PC-9 (cell line): ENCODE measurements at regions not wholly inside any gene's neighbourhood (a gene's known extent, or its start where the extent isn't known, plus 50 kb on each side); places are given as distances from the start of the nearest gene placed in this dataset.

ENCODE experiments used
- EZH2 ChIP-seq: fragments of 200-600 bp; sonication (generic); IDR thresholded peaks from 2 replicates; pipeline ENCODE4 v1.8.0; 2017; ENCODE audit warnings: antibody characterized with exemption, low read depth
- TF ChIP-seq, protein P1 (sequence below): fragments of 200-600 bp; sonication (generic); conservative IDR thresholded peaks from 2 replicates; pipeline ENCODE4 v1.6.1; 2017; ENCODE audit warnings: mixed run types, antibody characterized with exemption, mild to moderate bottlenecking, moderate library complexity

DNA sequence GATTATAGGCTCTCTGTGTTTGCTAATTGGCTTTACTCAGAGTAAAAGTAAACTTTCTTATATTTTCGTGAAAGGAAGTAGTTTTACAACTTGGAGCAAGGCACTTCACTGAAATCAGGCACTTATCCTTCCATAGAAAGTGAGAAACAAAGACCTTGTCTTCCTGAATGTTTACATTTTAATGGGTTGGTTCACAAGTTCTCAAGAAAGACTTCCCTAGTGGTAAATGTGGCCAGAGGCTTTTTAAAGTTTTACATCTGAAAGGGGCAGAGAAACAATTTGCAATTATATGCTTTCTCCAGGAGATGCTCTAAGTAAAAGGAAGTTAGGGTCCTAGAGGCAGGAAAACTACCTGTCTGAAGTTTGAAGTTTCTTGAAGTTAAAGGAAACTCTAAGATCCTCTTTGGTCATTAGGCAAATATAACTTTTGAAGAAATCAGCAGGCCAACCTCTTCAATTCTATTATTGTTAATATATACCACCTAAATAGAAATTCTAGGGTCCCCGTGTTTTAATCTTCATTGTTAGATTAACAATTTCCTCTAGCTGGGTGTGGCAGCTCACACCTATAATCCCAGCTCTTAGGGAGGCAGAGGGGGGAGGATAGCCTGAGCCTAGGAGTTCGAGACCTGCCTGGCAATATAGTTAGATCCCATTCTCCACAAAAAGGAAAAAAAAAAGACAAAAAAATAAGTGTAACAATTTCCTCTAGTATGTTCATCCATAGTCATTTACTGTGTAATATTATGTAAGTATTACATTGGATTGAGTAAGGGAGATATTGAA is 644.9 kb upstream of the FOXG1 start:
- TF ChIP-seq, protein P1, sequence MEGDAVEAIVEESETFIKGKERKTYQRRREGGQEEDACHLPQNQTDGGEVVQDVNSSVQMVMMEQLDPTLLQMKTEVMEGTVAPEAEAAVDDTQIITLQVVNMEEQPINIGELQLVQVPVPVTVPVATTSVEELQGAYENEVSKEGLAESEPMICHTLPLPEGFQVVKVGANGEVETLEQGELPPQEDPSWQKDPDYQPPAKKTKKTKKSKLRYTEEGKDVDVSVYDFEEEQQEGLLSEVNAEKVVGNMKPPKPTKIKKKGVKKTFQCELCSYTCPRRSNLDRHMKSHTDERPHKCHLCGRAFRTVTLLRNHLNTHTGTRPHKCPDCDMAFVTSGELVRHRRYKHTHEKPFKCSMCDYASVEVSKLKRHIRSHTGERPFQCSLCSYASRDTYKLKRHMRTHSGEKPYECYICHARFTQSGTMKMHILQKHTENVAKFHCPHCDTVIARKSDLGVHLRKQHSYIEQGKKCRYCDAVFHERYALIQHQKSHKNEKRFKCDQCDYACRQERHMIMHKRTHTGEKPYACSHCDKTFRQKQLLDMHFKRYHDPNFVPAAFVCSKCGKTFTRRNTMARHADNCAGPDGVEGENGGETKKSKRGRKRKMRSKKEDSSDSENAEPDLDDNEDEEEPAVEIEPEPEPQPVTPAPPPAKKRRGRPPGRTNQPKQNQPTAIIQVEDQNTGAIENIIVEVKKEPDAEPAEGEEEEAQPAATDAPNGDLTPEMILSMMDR: no peak
- no peak for TF ChIP-seq EZH2
